GM18508 (cell line): ENCODE measurements at regions not wholly inside any gene's neighbourhood (a gene's known extent, or its start where the extent isn't known, plus 50 kb on each side); places are given as distances from the start of the nearest gene placed in this dataset.

Source experiments
- ATAC-seq: cut with Tn5 transposase; IDR thresholded peaks from one replicate; pipeline ENCODE4 v1.9.1; 2021; ENCODE audit warnings: moderate number of reproducible peaks; ENCODE audit not compliant: insufficient read depth, unreplicated experiment

- no peak for ATAC-seq
These were observed 447.9 kb downstream of the HAPSTR1 start for GRCh38 chr16:9539346-9539745.

DNA sequence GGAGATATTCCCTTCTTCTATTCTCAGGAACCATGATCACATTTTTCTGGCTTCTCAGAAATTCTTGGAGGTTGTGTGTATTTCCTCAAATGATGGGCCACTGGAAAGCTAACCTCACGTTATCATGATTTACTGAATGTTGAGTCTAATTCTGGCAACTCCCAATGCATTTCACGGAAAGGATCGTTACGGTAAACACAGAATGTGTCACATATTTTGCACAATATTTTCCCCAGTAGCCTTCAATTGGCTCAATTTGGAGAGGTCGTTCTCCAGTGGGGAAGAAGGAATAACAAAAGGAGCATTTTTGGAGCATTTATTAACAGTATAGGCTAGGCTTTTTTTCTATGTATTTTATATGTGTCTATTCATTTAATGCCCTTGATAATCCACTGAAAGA is 450.3 kb downstream of the HAPSTR1 start:
- no peak for ATAC-seq

DNA sequence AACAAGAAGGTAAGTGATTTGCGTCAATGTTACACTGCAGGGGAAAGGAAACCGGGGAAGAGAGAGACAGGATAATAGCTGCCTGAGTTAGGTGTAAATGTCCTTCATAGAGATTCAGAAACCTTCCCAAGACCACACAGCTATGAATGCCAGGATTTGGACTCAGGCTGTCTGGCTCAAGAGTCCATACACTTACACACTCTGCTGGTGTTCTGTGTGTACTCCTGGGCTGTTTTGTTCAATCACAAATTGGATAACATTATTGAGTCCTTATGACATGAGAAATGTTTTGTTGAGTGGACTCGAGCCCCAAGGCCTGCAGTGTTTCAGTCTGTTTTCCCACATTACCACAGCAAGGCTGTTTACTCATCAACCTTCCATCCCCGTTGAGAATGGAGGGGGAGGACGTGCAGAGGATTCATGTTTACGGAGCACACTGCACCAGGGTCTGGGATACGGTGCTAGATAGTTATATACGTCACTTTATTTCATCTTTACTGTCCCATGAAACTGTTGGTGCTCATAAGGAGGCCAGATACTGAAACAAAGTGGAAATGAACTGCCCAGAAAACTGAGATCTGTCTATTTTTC is 450.8 kb downstream of the HAPSTR1 start:
- no peak for ATAC-seq

- no peak for ATAC-seq
These were observed 454.3 kb downstream of the HAPSTR1 start for GRCh38 chr16:9545522-9546437.

- ATAC-seq, result no peak
These were observed 455.0 kb downstream of the HAPSTR1 start for GRCh38 chr16:9546438-9546786.

GRCh38 chr16:9549487-9549886 is 458.0 kb downstream of the HAPSTR1 start:
- ATAC-seq, result no peak

GRCh38 chr16:9555051-9555450 is 463.6 kb downstream of the HAPSTR1 start:
- no peak for ATAC-seq

DNA sequence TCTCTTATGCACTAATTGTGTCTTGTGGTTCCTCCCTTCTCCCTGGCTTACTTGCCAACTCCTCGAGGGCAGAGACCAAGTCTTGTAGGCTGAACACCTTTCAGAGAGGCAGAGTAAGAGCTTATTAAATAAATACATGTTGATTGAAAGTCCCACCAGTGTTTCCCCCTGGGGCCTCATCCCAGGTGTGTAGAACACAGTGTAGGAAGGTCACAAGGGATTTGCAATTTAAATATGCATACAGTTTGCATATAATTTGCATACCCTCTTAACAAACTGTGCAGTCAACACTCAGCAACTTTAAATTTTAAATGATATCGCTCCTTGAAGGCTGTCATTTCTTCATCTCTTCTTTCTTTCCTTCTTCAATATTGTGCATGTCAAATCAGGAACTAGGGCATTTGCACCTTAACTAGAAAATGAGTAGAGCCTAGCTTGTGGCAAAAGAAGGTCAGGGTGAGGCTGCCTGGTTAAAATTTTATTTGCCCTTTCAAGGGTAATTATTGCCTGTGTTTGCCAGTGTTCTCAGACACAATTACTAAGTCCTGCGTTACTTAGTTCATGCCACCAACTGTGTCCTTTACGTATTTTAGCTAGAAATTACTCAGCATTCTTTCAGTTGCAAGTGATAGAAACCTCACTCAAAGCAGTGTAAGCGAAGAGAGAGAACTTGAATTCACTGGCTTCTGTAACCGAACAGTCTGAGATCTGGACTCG is 465.7 kb downstream of the HAPSTR1 start:
- ATAC-seq, result peak; percentile 85

GRCh38 chr16:9557713-9558112 is 466.3 kb downstream of the HAPSTR1 start:
- ATAC-seq, result no peak

GRCh38 chr16:9566099-9566498 is 474.7 kb downstream of the HAPSTR1 start:
- ATAC-seq, result no peak

DNA sequence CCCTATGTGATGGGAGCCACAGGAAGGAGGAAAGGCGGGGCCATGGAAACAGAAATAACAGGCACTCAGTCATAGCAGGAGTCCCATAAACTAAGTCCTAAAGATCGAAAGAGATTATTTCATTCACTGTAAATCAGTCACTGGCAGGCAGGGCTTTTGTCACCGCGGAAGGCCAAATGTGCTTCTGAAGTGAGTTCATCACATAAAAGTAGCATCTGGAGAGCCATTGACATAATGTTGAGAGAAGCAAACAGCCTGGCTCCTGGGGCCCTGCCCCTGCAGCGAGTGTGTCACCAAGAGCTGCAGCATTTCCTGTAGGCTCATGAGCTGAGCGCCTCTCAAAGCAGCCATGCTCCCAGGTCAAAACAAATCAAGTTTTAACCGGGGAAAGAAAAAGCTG is 476.2 kb downstream of the HAPSTR1 start:
- no peak for ATAC-seq

DNA sequence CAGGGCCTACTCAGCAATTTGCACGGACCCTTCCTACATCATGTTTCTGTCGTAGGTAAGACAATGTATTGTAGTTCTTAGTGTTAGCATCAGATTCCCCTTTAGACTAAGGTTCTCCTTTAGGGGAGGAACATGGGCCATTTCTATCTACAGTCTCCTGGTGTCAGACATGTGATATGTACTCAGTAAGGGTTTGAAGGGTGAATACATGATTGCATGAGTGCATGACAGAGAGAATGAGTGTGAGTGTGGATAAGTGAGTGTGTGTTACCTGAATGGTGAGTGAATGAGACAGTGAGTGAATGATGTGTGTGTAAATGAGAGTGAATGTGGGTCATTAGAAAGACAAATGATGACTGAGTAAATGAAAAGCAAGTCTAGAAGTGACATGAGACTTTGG is 476.8 kb downstream of the HAPSTR1 start:
- ATAC-seq, result no peak

DNA sequence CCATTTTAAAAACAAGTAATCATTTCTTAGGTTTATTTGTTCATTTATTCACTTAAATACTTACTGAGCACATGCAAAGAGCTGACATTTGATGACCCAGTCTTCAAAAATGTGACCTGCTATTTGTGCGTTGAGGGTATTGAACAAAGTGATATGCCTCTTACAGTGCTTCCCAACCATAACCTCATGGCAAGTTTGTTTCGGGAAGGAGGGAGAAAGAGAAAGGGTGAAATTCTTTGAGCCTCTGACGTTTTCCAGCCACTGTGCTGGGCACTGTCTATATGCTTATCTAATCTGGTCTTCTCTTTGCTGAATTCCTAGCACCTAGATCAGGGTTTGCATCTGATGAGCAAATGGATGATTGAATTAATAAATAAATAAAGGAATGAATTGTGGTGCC is 479.1 kb downstream of the HAPSTR1 start:
- no peak for ATAC-seq

GRCh38 chr16:9578459-9578858 is 487.0 kb downstream of the HAPSTR1 start:
- no peak for ATAC-seq

GRCh38 chr16:9580025-9580424 is 488.6 kb downstream of the HAPSTR1 start:
- ATAC-seq, result no peak

DNA sequence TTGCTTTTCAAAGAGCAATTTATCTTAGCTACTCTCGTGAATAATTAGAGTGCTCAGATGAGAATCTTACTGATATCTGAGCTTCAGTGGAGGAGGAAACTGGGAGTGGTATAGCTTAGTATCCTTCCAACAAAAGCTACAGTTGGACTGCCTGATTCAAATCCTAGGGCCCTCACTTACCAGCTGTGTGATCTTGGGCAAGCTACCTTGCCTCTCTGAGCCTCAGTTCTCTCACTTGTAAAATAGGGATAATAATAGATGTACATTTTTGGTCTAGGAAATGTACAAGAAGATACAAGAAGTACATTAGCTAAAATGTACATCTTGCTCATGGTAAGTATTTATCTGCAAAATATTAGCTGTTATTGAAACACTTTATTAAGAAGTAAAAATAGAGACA is 502.0 kb downstream of the HAPSTR1 start:
- no peak for ATAC-seq

- ATAC-seq, result no peak
These were observed 502.6 kb downstream of the HAPSTR1 start for GRCh38 chr16:9594047-9594446.

DNA sequence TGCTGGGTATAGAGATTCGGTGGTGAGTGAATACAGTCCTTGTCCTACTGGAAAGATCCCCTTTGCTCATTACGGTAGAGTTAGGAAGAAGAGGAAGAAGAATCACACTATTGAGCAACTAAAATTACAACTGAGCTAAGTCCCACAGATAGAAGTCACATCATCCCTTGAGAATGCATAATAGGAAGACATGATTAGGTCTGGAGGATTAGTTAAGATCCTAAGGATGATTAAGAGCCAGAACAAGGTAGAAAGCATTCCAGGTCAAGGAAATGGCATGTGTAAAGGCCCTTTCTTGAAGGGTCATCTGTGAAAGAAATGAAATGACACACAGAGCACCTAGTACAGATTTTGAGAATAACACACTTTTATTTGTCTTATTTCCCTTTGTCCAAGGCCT is 503.5 kb downstream of the HAPSTR1 start:
- ATAC-seq, result no peak

- no peak for ATAC-seq
These were observed 503.9 kb downstream of the HAPSTR1 start for GRCh38 chr16:9595393-9595792.

DNA sequence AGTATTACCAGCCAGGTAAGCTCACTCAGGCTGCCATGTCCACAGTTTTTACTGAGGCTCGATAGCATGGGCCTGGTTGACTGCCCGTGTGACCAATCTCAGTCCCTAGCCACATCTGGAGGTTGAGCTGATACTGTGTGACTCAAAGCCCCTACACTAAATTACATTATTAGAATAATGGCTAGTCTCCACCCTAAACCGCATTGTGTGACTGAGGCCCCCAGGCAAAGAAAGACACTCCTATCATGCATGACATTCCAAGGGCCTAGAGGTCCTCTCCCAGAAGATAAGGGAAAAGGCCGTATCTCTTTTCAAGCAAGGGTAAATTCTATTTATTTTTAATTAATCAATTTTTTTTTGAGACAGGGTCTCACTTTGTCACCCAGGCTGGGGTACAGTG is 505.3 kb downstream of the HAPSTR1 start:
- ATAC-seq, result no peak

DNA sequence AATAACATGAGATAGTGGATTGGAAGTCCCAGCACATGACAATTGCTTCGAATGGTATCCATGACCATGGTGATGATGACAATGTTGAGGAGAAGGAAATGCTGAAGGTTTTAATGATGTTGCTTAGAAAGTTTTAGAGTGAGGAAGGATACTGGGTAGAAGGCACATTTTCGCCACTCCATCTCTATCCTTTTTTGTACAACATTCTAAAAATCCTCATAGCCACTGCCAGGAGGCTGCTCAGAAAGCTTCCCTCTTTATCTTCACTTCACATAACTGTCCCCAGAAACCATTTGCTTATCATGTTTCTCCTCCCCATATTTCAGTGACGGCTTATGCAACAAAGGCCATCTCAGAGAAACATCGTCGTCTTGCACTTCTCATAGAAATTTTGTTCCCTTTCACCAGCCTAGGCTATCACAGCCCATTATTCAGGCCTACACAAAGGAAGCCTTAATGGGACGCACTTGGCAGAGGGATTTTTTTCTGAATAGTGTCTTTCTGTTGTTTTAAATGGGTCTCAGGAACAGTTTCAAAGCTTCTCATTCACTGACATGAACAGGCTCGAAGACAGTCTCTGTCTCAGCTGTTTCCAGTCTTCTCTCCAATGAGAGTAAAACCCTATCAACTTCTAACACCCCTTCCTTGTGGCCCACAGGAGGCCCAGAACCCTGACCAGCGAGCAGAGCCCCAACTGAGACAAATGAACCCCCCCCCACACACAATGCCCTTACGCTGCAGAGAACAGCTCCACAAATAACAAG is 506.7 kb downstream of the HAPSTR1 start:
- no peak for ATAC-seq
